Stimulated activated CD8-positive, alpha-beta memory T cell treated with anti-CD3 and anti-CD28 coated beads, Interleukin-15, amount 100 ng/mL, for 48 hours (primary cell): ENCODE measurements at regions not wholly inside any gene's neighbourhood (a gene's known extent, or its start where the extent isn't known, plus 50 kb on each side); places are given as distances from the start of the nearest gene placed in this dataset.

Experiments used
- DNase-seq, 2 donors: peaks; one replicate each; pipeline ENCODE4 v3.0.0-alpha.2; 2020; ENCODE audit warnings: low read depth in 2 of 2

- no peak for DNase-seq
Measured at GRCh38 chr2:8223695-8224346, 458.0 kb upstream of the ID2 start.

DNA sequence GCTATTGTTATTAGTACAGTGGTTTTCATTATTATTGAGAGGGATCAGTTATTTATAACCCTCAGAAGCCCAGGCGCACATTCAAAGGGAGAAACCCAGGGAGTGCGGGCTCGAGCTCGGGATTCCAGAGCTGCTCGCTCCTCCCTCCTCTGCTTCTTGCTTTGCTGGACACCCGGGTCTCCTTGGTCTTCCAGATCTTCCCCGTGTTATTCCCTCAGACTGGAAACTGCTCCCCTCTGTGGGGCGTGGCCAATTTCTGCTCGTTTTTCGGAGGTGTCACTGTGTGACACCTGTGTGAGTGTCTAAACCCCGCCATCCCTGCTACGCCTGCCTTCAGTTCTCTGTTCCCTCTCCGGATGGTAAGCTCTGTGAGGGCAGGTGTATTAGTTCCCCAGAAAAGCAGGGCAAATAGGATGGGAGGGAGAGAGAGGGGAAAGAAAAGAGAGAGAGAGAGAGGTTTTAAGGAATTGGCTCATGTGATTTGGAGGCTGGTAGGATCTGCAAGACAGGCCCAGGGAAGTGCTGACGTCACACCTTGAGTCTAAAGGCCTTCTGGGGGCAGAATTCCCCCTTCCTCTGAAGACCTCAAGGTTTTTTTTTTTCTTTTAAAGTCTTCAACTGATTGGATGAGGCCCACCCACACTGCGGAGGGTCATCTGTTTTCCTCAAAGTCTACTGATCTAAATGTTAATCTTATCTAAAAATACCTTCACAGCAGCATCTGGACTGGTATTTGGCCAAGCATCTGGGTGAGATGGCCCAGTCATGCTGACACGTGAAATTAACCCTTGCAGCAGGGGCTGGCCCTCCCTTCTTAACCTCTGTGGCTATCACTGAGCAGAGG is 457.3 kb upstream of the ID2 start:
- DNase-seq: no peak

- DNase-seq: no peak
Measured at GRCh38 chr2:8225266-8225665, 456.6 kb upstream of the ID2 start.

DNA sequence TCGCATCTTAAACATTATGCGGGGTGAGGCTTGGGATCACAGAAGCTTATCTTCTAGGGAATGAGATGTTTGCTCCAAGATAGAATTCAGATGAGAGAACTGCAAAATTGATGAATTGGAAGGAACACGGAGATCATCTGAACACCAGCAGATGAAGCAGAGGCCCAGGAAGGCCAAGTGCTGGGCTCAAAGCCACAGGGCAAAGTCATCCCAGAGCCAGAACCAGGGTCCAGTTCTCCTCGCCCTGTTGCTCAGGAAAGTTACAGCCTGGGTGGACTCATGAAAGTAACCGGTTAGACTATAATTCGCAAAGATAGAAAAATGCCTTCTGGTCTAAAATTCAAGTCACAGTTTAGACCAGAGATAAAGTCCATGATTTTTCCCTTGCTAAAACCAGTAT is 456.1 kb upstream of the ID2 start:
- DNase-seq: no peak

DNA sequence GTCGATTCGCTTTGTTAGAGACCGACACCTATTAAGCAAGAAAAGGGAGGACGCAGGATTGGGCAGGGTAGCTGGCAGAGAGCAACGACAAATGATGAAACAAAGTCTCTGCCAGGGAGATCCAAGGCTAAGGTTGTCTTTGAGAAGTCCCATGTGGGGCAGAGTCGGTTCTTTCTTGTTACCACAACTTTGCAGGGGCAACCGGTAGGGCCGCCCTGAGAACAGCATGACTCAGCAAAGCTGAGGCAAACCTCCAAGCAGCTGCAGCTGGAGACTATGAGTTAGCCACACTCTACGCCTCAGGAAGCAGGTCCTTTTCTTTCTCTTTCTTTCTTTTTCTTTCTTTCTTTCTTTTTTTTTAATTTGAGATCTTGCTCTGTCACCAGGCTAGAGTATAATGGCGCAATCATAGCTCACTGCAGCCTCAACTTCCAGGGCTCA is 452.3 kb upstream of the ID2 start:
- DNase-seq: peak; percentile 32 to 50

- DNase-seq: no peak
Measured at GRCh38 chr2:8230466-8230865, 451.4 kb upstream of the ID2 start.

GRCh38 chr2:8231902-8232301 is 450.0 kb upstream of the ID2 start:
- no peak for DNase-seq

DNA sequence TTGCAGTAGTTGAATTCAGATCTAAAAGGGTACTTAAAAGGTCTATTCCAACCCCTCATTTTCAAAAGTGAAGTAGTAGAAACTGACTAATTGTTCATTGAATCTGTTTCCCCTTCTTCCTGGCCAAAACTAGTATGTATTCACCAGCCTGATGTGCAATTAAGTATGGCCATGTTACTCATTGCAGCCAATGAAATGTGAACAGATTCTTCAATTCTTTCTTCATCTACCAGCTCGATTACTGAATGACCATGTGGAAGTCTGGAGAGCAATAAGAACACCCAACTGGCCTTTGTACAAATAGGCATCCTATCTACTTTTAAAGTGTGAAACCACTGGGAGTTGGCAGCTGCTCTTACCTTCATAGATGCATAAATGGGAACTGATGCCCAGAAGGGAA is 449.0 kb upstream of the ID2 start:
- DNase-seq: no peak

GRCh38 chr2:8234253-8234652 is 447.6 kb upstream of the ID2 start:
- no peak for DNase-seq

- no peak for DNase-seq
Measured at GRCh38 chr2:8234757-8235374, 447.0 kb upstream of the ID2 start.

- no peak for DNase-seq
Measured at GRCh38 chr2:8235419-8235818, 446.4 kb upstream of the ID2 start.

DNA sequence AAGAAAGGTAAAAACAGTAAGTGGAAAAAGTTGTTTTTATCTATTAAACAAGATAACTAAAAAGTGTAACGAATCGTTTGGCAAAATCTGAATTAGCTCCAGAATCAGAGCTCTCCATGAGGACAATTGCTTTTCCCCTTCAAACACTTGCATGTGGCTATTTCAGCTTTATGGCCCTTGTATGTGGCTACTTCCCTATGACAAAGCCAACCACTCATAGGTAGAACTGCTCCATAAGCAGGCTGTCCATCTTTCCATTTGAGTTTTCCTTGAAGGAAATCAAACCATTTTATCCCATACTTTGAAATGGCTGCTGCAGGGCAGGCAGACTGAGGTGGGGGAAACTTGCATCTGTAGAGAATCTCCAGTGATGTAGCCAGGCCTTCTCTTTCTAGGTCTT is 445.5 kb upstream of the ID2 start:
- DNase-seq: no peak

DNA sequence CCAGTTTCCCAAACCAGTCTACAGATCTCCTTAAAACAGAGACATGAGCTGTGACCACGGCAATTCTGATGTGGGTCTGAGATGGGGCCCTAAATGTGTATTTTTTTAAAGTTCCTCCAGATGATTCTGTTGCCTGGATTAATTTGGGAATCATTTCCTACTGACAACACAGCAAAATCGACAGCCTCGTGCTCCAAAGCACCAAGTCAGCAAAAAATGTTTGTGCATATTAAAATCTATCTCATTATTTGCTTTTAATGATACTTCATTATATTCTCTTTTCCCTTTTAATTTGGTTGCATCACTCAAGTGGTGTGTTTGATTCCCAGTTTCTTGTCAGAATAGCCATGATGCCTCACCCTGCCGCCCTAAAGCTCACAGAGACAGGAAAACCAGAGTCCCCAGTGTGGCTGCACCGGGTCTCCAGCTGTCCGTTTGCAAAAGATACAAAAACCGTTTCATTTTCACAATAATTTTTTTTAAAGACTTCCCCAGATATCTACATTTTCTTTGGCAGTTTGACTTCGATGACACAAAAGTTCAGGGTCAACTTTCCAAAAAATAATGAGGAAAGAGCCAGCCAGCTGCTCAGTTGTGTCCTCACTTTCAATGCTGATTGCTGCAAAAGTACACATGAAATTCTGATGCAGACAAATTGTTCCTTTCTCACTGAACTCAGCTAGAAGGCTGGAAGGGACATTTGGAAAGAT is 443.2 kb upstream of the ID2 start:
- no peak for DNase-seq

DNA sequence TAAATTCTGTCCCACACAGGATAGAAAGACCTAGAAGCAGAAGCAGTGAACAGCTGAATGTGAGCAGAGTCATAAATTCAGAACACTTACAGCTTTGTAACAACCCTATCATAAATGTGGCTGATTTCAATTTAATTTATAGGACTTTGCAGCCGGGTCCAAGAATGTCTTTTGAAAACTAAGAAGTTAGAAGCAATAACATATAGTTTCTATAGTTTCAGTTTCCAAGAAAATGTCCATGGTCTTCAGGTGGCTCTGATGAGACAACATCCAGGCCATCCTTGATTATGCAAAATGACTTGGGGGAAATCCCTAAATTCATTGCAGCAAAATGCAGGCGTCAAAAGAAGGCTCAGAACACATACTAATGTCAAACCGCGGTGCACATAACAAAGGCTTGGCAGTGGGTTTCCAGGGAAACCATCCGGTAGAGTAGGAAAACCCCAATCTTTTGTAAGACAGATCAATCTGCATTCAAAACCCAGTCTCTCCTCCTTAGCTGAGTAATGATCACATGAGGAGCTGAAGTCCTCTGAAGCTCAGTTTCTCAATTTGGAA is 442.2 kb upstream of the ID2 start:
- DNase-seq: peak; percentile 8 to 13

DNA sequence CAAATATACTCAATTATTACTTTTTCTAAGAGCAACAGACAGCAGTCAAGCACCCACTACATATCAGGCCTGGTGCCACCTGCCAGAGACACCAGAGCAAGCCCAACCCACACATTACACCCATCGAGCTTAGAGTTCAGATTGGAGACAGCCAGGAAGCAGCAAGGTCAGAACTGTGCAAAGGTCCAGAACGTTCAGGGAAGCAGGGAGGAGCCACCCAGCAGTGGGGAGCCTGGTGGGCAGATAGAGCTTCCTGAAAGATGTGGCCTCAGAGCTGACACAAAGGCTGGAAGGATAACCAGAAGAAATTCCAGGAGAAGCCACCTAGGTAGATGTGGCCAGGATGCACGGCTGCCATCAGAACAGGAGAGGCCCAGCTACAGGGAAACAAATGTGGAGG is 440.5 kb upstream of the ID2 start:
- no peak for DNase-seq

GRCh38 chr2:8242739-8243138 is 439.1 kb upstream of the ID2 start:
- no peak for DNase-seq

- DNase-seq: no peak
Measured at GRCh38 chr2:8243748-8244400, 438.0 kb upstream of the ID2 start.

DNA sequence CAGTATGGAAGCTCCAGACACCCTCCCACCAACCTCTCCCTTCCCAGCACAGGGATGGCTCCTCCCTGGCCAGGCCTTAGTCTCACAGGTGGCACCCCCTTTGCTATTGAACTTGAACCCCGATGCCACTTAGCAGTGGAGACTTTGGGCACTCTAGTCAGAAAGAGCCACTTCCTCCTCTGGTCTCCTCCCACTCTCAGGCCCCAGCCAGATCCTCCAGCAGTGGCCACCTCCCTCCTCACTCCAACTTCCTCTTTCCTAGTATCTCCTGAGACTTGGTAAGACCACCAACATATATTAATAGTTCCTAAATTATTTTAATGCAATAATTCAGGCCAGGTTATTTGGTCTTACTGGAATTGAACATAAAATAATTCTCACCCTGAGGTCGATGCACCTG is 437.2 kb upstream of the ID2 start:
- no peak for DNase-seq

- no peak for DNase-seq
Measured at GRCh38 chr2:8246137-8246536, 435.7 kb upstream of the ID2 start.

DNA sequence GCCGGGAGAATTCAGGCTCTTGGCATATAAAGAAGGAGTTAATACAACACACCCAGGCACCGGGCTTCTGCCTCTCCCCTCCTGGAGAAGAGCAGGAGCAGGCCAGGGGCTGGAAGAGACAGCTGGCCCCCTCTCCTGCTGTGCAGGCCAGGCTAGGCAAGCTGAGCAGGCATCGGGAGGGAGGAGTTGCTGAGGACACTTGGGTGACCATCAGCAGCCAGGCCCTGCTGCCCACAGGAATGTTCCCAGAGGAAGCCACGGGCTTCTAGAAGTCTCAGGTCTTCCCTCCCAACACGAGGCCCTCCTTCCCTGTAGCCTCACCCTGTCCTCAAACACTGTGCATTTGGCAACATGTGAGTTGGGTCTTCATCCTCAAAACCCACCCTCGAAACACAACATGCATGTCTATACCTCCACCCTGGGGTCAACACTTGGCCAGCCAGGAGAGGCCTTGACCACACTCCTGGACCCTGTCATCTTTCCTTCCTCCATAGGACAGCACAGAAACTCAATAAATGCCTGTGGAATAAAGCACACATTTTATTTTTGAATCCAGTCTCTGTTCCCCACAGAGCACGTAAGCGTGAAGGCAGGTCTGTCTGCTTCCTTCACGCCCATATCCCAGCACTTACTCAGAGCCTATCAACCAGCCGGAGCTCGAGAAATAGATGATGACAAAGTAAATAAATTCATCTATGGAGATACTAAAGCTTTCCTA is 433.8 kb upstream of the ID2 start:
- DNase-seq: no peak

DNA sequence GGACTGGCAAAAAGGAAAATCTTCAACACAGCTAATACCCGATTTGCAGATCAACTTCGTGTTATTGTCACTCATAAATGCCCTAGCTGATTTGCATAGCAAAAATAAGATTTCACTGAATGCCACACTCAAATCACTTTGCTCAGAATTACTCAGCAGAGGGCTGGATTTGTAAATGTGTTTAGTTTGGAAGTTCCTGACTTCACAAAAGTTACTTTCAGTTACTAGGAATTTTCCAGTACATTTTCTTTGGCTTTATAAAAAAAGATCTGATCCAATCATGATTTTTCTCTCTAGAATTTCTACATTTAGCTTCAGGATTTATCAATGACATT is 433.3 kb upstream of the ID2 start:
- no peak for DNase-seq
